OCI-LY7 (cell line): ENCODE measurements at regions not wholly inside any gene's neighbourhood (a gene's known extent, or its start where the extent isn't known, plus 50 kb on each side); places are given as distances from the start of the nearest gene placed in this dataset.
"Not testable (repeated sequence)": the region's sequence is repeated elsewhere in the genome, so short reads cannot be mapped to it uniquely, and the experiment has no call there.

ENCODE experiments used
- BruUV-seq: library from RNA; stranded (reverse); fragments of 400-500 nt; replicated peaks from 2 replicates; lab custom pipeline; 2021; lab: Mats Ljungman, UMichigan
- CTCF ChIA-PET: fragments of 300-600 bp; sonication (Branson Sonifier 250); formaldehyde crosslinking; loops from one replicate; lab custom pipeline; 2022; ENCODE audit warnings: antibody characterized with exemption; ENCODE audit not compliant: unreplicated experiment; lab: Charles Lee
- POLR2A ChIA-PET: fragments of 300-600 bp; sonication (Branson Sonifier 250); formaldehyde crosslinking; loops from one replicate; lab custom pipeline; 2022; ENCODE audit warnings: antibody characterized with exemption; lab: Charles Lee
- DNase-seq: peaks from one replicate; pipeline ENCODE4 v3.0.0-alpha.2; 2015; ENCODE audit warnings: low spot score
- H2AFZ ChIP-seq: fragments of 200-600 bp; sonication (generic), shearing (Covaris generic); 2 replicates; pipeline ENCODE4 v1.6.1; 2014; ENCODE audit warnings: mild to moderate bottlenecking, antibody characterized with exemption, low read length, moderate library complexity
- H3K27ac ChIP-seq: fragments of 200-600 bp; sonication (generic); 2 replicates; pipeline ENCODE4 v1.5.1; 2014; ENCODE audit warnings: mixed run types, low read depth, mild to moderate bottlenecking, moderate library complexity, low read length, inconsistent platforms; ENCODE audit not compliant: poor library complexity, severe bottlenecking
- H3K36me3 ChIP-seq: fragments of 200-600 bp; sonication (generic); 2 replicates; pipeline ENCODE4 v1.6.1; 2014; ENCODE audit warnings: mild to moderate bottlenecking, antibody characterized with exemption, low read length, moderate library complexity, mixed read lengths; ENCODE audit not compliant: insufficient read depth
- H3K4me1 ChIP-seq: fragments of 200-600 bp; sonication (generic); 2 replicates; pipeline ENCODE4 v1.5.1; 2014; ENCODE audit warnings: mild to moderate bottlenecking, low read length; ENCODE audit not compliant: insufficient read depth, poor library complexity, severe bottlenecking
- H3K4me2 ChIP-seq: fragments of 200-600 bp; sonication (generic); 2 replicates; pipeline ENCODE4 v1.6.1; 2014; ENCODE audit warnings: mild to moderate bottlenecking, low read length
- H3K4me3 ChIP-seq: fragments of 200-600 bp; sonication (generic); 2 replicates; pipeline ENCODE4 v1.5.1; 2014; ENCODE audit warnings: mild to moderate bottlenecking, low read depth, low read length; ENCODE audit not compliant: poor library complexity, severe bottlenecking
- H3K79me2 ChIP-seq: fragments of 200-600 bp; sonication (generic); 2 replicates; pipeline ENCODE4 v1.6.1; 2016; ENCODE audit warnings: low read depth, mild to moderate bottlenecking, low read length, moderate library complexity, mixed read lengths; ENCODE audit not compliant: insufficient read depth
- H3K9me2 ChIP-seq: fragments of 200-600 bp; sonication (generic); 2 replicates; pipeline ENCODE4 v1.6.1; 2016; ENCODE audit warnings: mild to moderate bottlenecking, low read length, mixed read lengths; ENCODE audit not compliant: insufficient read depth
- H3K9me3 ChIP-seq: fragments of 200-600 bp; sonication (generic); 2 replicates; pipeline ENCODE4 v1.6.1; 2014; ENCODE audit warnings: mild to moderate bottlenecking, mixed run types, low read length, mixed read lengths
- H4K20me1 ChIP-seq: fragments of 200-600 bp; sonication (generic); 2 replicates; pipeline ENCODE4 v1.6.1; 2014; ENCODE audit warnings: mild to moderate bottlenecking, antibody characterized with exemption, low read length, moderate library complexity, mixed read lengths; ENCODE audit not compliant: insufficient read depth
- EZH2phosphoT487 ChIP-seq: fragments of 200-600 bp; sonication (generic); IDR thresholded peaks from 2 replicates; pipeline ENCODE4 v1.6.1; 2018; ENCODE audit warnings: low read depth, borderline replicate concordance, mild to moderate bottlenecking, mixed run types, antibody characterized with exemption, low read length, moderate library complexity, mixed read lengths
- intact Hi-C: fragments of 100-400 bp; cut with micrococcal nuclease; formaldehyde crosslinking; loops from one replicate; pipeline ENCODE4 v1.10.0; 2022; ENCODE audit not compliant: unreplicated experiment
- TF ChIP-seq, protein P1 (sequence below): fragments of 200-600 bp; sonication (generic); conservative IDR thresholded peaks from 2 replicates; pipeline ENCODE4 v1.5.1; 2014; ENCODE audit warnings: mild to moderate bottlenecking, antibody characterized with exemption, low read length, moderate library complexity, mixed read lengths

DNA sequence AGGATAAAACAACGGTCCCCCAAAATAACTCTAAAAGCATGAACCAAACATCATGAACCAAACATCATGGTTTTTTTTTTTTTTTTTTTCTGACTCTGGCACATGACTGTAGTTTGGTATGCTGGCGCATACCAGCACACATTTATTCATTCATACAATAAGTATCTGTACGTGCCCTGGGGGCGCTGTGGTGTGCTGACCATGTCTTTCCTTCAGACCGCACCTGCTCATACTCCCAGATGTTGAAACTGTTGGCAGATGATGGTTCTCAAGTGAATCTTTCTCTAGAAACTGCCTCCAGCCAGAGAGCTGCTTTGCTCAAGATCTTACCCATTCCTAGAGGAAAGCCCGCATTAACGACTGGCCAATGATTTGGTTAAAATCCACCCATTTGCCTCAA is 114.7 kb upstream of the ANKRD30A start:
- no peaks in the 10 kb centered on the region for H3K9me3 ChIP-seq
- no peaks in the 10 kb centered on the region for H3K9me2 ChIP-seq
- TF ChIP-seq EZH2phosphoT487, result no peak
- TF ChIP-seq, protein P1, sequence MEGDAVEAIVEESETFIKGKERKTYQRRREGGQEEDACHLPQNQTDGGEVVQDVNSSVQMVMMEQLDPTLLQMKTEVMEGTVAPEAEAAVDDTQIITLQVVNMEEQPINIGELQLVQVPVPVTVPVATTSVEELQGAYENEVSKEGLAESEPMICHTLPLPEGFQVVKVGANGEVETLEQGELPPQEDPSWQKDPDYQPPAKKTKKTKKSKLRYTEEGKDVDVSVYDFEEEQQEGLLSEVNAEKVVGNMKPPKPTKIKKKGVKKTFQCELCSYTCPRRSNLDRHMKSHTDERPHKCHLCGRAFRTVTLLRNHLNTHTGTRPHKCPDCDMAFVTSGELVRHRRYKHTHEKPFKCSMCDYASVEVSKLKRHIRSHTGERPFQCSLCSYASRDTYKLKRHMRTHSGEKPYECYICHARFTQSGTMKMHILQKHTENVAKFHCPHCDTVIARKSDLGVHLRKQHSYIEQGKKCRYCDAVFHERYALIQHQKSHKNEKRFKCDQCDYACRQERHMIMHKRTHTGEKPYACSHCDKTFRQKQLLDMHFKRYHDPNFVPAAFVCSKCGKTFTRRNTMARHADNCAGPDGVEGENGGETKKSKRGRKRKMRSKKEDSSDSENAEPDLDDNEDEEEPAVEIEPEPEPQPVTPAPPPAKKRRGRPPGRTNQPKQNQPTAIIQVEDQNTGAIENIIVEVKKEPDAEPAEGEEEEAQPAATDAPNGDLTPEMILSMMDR, result no peak
- H3K4me2 ChIP-seq, result no peak overlapping the region
- no peaks in the 10 kb centered on the region for H3K36me3 ChIP-seq
- no peak for DNase-seq
- BruUV-seq, result no TSS peak
- no peaks in the 10 kb centered on the region for H3K79me2 ChIP-seq
- ChIA-PET POLR2A (no interaction called here), CTCF (no interaction called here)
- no peaks in the 10 kb centered on the region for H4K20me1 ChIP-seq
- no peak overlapping the region for H3K27ac ChIP-seq
- H3K4me3 ChIP-seq, result no peak overlapping the region
- intact Hi-C loops, result no loop called here
- no peaks in the 10 kb centered on the region for H3K4me1 ChIP-seq
- no peak overlapping the region for H2AFZ ChIP-seq

DNA sequence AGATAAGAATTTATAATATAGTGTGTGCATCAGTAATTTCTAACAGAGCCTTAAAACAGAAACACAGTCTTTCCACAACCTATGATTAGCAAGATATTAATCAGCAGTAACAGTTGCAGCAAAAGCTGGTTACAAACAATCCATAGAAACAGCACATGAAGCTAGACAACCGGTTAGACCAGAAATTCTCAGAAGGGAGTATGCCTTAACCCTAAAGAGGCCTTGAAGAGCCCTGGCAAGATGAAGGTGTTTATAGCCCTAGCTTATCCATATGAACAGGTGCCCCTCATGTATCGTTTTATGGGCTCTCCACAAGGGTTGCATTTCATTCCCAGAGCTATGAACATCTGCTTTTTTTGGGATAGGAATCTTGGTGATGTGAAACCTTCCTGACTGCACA is 117.1 kb upstream of the ANKRD30A start:
- H3K4me1 ChIP-seq, POLR2A ChIA-PET, DNase-seq, H3K36me3 ChIP-seq, intact Hi-C loops, BruUV-seq, H2AFZ ChIP-seq, H4K20me1 ChIP-seq, H3K9me2 ChIP-seq, H3K27ac ChIP-seq, H3K4me3 ChIP-seq, CTCF ChIA-PET, H3K9me3 ChIP-seq, H3K79me2 ChIP-seq, H3K4me2 ChIP-seq: not testable (repeated sequence)

DNA sequence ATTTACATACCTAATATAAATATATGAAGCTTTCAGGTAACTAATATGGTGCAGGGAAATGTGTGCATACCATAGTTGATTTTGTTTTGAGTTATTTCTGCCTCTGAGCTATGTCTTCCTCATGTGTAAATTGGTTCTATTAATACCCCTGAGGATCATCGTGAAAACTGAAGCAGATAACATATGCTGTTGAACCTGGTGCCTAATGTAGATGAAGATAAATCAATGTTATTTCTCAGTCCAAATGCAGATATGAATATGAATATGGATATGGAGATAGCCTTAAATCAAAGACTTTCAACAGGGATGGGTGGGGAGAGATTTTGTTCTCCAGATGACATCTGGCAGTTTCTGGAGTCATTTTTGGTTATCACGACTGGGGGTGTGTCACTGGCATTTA is 122.3 kb upstream of the ANKRD30A start:
- Histone ChIP-seq H3K4me1 (no peaks in the 10 kb centered on the region), H3K4me3 (no peak overlapping the region), H2AFZ (no peak overlapping the region), H3K27ac (no peak overlapping the region), H3K9me3 (no peaks in the 10 kb centered on the region), H3K9me2 (no peaks in the 10 kb centered on the region), H3K4me2 (no peak overlapping the region), H4K20me1 (no peaks in the 10 kb centered on the region), H3K79me2 (no peaks in the 10 kb centered on the region), H3K36me3 (no peaks in the 10 kb centered on the region)
- ChIA-PET POLR2A (no interaction called here), CTCF (no interaction called here)
- no peak for DNase-seq
- TF ChIP-seq, protein P1, result no peak
- no peak for TF ChIP-seq EZH2phosphoT487
- no TSS peak for BruUV-seq
- intact Hi-C loops, result no loop called here

DNA sequence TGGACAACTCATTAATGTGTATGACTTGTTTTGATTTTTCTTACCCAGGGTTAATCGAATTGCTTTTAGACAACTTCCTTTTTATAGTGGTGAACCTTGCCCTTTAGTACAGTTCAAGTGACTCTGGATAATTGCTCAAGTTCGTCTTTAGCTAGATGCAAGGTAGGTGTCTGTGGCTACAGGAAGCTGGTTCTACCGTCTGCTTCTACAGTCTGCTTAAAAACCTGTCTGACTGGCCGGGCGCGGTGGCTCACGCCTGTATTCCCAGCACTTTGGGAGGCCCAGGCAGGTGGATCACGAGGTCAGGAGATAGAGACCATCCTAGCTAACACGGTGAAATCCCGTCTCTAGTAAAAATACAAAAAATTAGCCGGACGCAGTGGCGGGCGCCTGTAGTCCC is 129.6 kb upstream of the ANKRD30A start:
- H3K4me2 ChIP-seq, H4K20me1 ChIP-seq, POLR2A ChIA-PET, H3K9me3 ChIP-seq, CTCF ChIA-PET, H3K79me2 ChIP-seq, H3K4me1 ChIP-seq, BruUV-seq, H3K36me3 ChIP-seq, DNase-seq, H2AFZ ChIP-seq, H3K27ac ChIP-seq, H3K9me2 ChIP-seq, intact Hi-C loops, H3K4me3 ChIP-seq: not testable (repeated sequence)
